Neural progenitor cell (in vitro differentiated cells): ENCODE measurements at regions not wholly inside any gene's neighbourhood (a gene's known extent, or its start where the extent isn't known, plus 50 kb on each side); places are given as distances from the start of the nearest gene placed in this dataset.

ENCODE experiments used
- DNase-seq: peaks from one replicate; pipeline ENCODE4 v3.0.0-alpha.2; 2016; ENCODE audit warnings: low spot score
- H2AFZ ChIP-seq: fragments of 200-600 bp; sonication (generic); replicated peaks from 2 replicates; pipeline ENCODE4 v1.6.1; 2016; ENCODE audit warnings: antibody characterized with exemption
- H3F3A ChIP-seq: fragments of 200-600 bp; sonication (generic); 2 replicates; pipeline ENCODE4 v1.6.1; 2016; ENCODE audit warnings: antibody characterized with exemption, low read depth
- H3K27ac ChIP-seq: fragments of 200-600 bp; sonication (generic); 2 replicates; pipeline ENCODE4 v1.5.1; 2016; ENCODE audit warnings: mild to moderate bottlenecking
- H3K27me3 ChIP-seq: fragments of 200-600 bp; sonication (generic); 2 replicates; pipeline ENCODE4 v1.6.1; 2016; ENCODE audit warnings: mild to moderate bottlenecking, moderate library complexity
- H3K36me3 ChIP-seq: fragments of 200-600 bp; sonication (generic); 2 replicates; pipeline ENCODE4 v1.5.1; 2016
- H3K4me1 ChIP-seq: fragments of 200-600 bp; sonication (generic); 2 replicates; pipeline ENCODE4 v1.6.1; 2016; ENCODE audit warnings: mixed run types
- H3K4me2 ChIP-seq: fragments of 200-600 bp; sonication (generic); 2 replicates; pipeline ENCODE4 v1.6.1; 2016
- H3K4me3 ChIP-seq: fragments of 200-600 bp; sonication (generic); 2 replicates; pipeline ENCODE4 v1.5.1; 2016
- H3K79me2 ChIP-seq: fragments of 200-600 bp; sonication (generic); 2 replicates; pipeline ENCODE4 v1.6.1; 2016; ENCODE audit warnings: low read depth
- H3K9ac ChIP-seq: fragments of 200-600 bp; sonication (generic); 2 replicates; pipeline ENCODE4 v1.6.1; 2016
- H3K9me3 ChIP-seq: fragments of 200-600 bp; sonication (generic); 2 replicates; pipeline ENCODE4 v1.5.1; 2016; ENCODE audit warnings: low read depth
- H4K20me1 ChIP-seq: fragments of 200-600 bp; sonication (generic); 2 replicates; pipeline ENCODE4 v1.6.1; 2016; ENCODE audit warnings: low read depth
- H3K27ac Mint-ChIP-seq: 3 replicates; pipeline ENCODE4 v1.8.0; 2021; ENCODE audit warnings: mixed read lengths
- H3K27me3 Mint-ChIP-seq: 2 replicates; pipeline ENCODE4 v1.8.0; 2022; ENCODE audit warnings: low read depth, mild to moderate bottlenecking, inconsistent platforms, moderate library complexity, mixed read lengths; ENCODE audit not compliant: insufficient read depth
- H3K36me3 Mint-ChIP-seq: 3 replicates; pipeline ENCODE4 v1.8.0; 2021; ENCODE audit warnings: mixed read lengths
- H3K4me1 Mint-ChIP-seq: 3 replicates; pipeline ENCODE4 v1.8.0; 2021; ENCODE audit warnings: mixed read lengths
- H3K4me3 Mint-ChIP-seq: 3 replicates; pipeline ENCODE4 v1.8.0; 2021; ENCODE audit warnings: mild to moderate bottlenecking, moderate library complexity, mixed read lengths
- H3K9me3 Mint-ChIP-seq: 3 replicates; pipeline ENCODE4 v1.8.0; 2020; ENCODE audit warnings: mixed read lengths
- CTCF ChIP-seq: fragments of 200-600 bp; sonication (generic); IDR thresholded peaks from 2 replicates; pipeline ENCODE4 v1.5.1; 2017; ENCODE audit warnings: antibody characterized with exemption, mild to moderate bottlenecking
- EZH2 ChIP-seq: fragments of 200-600 bp; sonication (generic); IDR thresholded peaks from 2 replicates; pipeline ENCODE4 v1.6.1; 2017; ENCODE audit warnings: antibody characterized with exemption, mild to moderate bottlenecking, moderate library complexity
- EZH2phosphoT487 ChIP-seq: fragments of 200-600 bp; sonication (generic); IDR thresholded peaks from 2 replicates; pipeline ENCODE4 v1.6.1; 2017; ENCODE audit warnings: antibody characterized with exemption

- Histone ChIP-seq H3K27me3 (no peaks in the 10 kb centered on the region), H4K20me1 (no peaks in the 10 kb centered on the region), H3K4me3 (no peak overlapping the region), H3K36me3 (no peaks in the 10 kb centered on the region), H3K27ac (no peak overlapping the region), H2AFZ (no peak overlapping the region), H3K9me3 (no peaks in the 10 kb centered on the region), H3K4me1 (no peaks in the 10 kb centered on the region), H3K79me2 (no peaks in the 10 kb centered on the region), H3F3A (no peaks in the 10 kb centered on the region), H3K9ac (no peak overlapping the region), H3K4me2 (no peak overlapping the region)
- Mint-ChIP-seq H3K27ac (no peak overlapping the region), H3K27me3 (no peaks in the 10 kb centered on the region), H3K36me3 (no peaks in the 10 kb centered on the region), H3K4me1 (no peaks in the 10 kb centered on the region), H3K4me3 (no peak overlapping the region), H3K9me3 (no peaks in the 10 kb centered on the region)
- no peak for DNase-seq
- TF ChIP-seq CTCF (no peak), EZH2 (no peak), EZH2phosphoT487 (no peak)
These were observed 1646.5 kb downstream of the MRPL39 start for GRCh38 chr21:23960769-23961168.

GRCh38 chr21:23955135-23955843, 1652.0 kb downstream of the MRPL39 start:
- H3K4me1 ChIP-seq: no peaks in the 10 kb centered on the region
- no peak for DNase-seq
- Mint-ChIP-seq H3K4me3 (no peak overlapping the region), H3K36me3 (no peaks in the 10 kb centered on the region), H3K27ac (no peak overlapping the region), H3K4me1 (no peaks in the 10 kb centered on the region), H3K9me3 (no peaks in the 10 kb centered on the region), H3K27me3 (no peaks in the 10 kb centered on the region)
- H2AFZ ChIP-seq: no peak overlapping the region
- no peak for TF ChIP-seq EZH2phosphoT487
- TF ChIP-seq CTCF: no peak
- no peak for TF ChIP-seq EZH2
- no peaks in the 10 kb centered on the region for H3F3A ChIP-seq
- no peaks in the 10 kb centered on the region for H4K20me1 ChIP-seq
- H3K4me3 ChIP-seq: no peak overlapping the region
- H3K79me2 ChIP-seq: no peaks in the 10 kb centered on the region
- H3K27ac ChIP-seq: no peak overlapping the region
- no peak overlapping the region for H3K9ac ChIP-seq
- H3K36me3 ChIP-seq: no peaks in the 10 kb centered on the region
- H3K27me3 ChIP-seq: no peaks in the 10 kb centered on the region
- peaks cover 7% of the 10 kb centered on the region for H3K9me3 ChIP-seq
- no peak overlapping the region for H3K4me2 ChIP-seq

- no peak overlapping the region for H3K4me3 Mint-ChIP-seq
- Histone ChIP-seq H3F3A (no peaks in the 10 kb centered on the region), H3K4me1 (no peaks in the 10 kb centered on the region), H4K20me1 (no peaks in the 10 kb centered on the region), H3K27me3 (no peaks in the 10 kb centered on the region), H3K27ac (no peak overlapping the region), H3K4me3 (no peak overlapping the region), H3K9ac (no peak overlapping the region), H2AFZ (no peak overlapping the region), H3K79me2 (no peaks in the 10 kb centered on the region), H3K9me3 (peaks cover 12% of the 10 kb centered on the region), H3K36me3 (no peaks in the 10 kb centered on the region), H3K4me2 (no peak overlapping the region)
- TF ChIP-seq EZH2phosphoT487 (no peak), EZH2 (no peak), CTCF (no peak)
- no peak overlapping the region for H3K27ac Mint-ChIP-seq
- DNase-seq: no peak
- no peaks in the 10 kb centered on the region for H3K27me3 Mint-ChIP-seq
- no peaks in the 10 kb centered on the region for H3K36me3 Mint-ChIP-seq
- peaks cover 7% of the 10 kb centered on the region for H3K9me3 Mint-ChIP-seq
- no peaks in the 10 kb centered on the region for H3K4me1 Mint-ChIP-seq
These were observed 1655.0 kb downstream of the MRPL39 start for GRCh38 chr21:23952269-23952668.
